ENCODE measurements at regions not wholly inside any gene's neighbourhood (a gene's known extent, or its start where the extent isn't known, plus 50 kb on each side); places are given as distances from the start of the nearest gene placed in this dataset.

DNA sequence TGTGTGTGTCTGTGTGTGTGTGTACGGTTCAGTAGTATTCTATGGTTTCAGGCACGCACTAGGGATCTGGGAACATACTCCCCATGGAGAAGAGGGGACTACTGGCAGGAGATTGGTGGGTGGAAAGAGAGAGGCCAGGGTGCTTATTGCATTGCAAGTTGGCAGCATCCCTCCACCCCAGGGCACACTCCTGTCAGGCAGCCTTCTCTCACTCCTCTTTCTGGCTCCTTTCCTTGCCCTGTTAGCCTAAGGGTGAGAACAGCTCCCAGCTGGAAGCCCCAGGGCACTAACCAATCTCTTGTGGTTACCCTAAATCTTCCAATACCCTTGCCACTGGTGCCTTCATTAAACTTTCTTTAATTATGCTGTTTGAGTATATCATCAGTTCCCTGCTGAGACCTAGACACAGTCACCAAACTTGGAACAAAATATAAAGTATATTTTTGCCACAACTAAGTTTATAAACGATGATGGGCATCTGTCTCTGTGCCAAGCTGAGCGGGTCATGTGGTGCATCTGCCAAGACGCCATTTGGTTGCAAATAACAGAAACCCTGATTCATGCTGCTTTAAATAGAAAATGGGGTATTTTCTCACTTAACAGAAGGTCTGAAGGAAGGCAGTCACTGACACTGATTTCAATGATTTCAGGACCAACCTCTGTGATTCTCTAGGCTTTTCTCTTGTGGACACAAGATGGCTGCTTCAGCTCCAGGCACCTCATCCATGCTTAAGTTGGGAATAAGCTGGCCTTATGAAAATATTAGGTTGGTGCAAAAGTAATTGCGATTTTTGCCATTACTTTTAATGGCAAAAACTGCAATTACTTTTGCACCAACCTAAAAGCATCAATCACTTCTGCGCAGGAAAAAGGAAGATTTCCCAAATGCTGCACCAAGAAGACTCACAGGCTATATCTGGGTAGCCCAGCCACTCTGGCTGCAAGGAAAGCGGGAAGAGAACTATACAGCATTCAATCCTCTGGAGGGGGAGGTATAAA is 476.9 kb upstream of the PROK2 start:
- TF ChIP-seq MAZ (IDR thresholded peaks at IDR 0.05; ENCODE audit: borderline replicate concordance, low read depth, low read length) (no peak), CTCF (conservative IDR thresholded peaks at IDR 0.05; ENCODE audit: low read depth, low read length) (no peak), POLR2A (IDR thresholded peaks at IDR 0.05; ENCODE audit: low read depth, low read length) (no peak), MAFK (IDR thresholded peaks at IDR 0.05; ENCODE audit: low read depth, low read length) (no peak)

Data from IMR-90 (cell line).